GM12878 (cell line): ENCODE measurements at regions not wholly inside any gene's neighbourhood (a gene's known extent, or its start where the extent isn't known, plus 50 kb on each side); places are given as distances from the start of the nearest gene placed in this dataset.

Source experiments
- ATAC-seq: fragments of 200-7000 bp; cut with Tn5 transposase; 3 replicates; pipeline ENCODE4 v1.9.1; 2020; ENCODE audit warnings: mild to moderate bottlenecking, moderate library complexity
- BruUV-seq: library from RNA; stranded (reverse); fragments of 400-500 nt; replicated peaks from 2 replicates; lab custom pipeline; 2021; lab: Mats Ljungman, UMichigan
- CTCF ChIA-PET: fragments of 300-600 bp; sonication (Branson Sonifier 250); formaldehyde crosslinking; extraction: SDS; loops from one replicate; lab custom pipeline; 2021; ENCODE audit warnings: inconsistent platforms; lab: Yijun Ruan, JAX
- POLR2A ChIA-PET: fragments of 350-600 bp; formaldehyde crosslinking; extraction: SDS; loops from one replicate; lab custom pipeline; 2021; ENCODE audit warnings: inconsistent platforms; lab: Charles Lee
- RAD21 ChIA-PET: fragments of 300-600 bp; sonication (Branson Sonifier 250); formaldehyde crosslinking; loops from one replicate; lab custom pipeline; 2023; ENCODE audit warnings: antibody characterized with exemption; ENCODE audit not compliant: unreplicated experiment; lab: Charles Lee
- SMC1A ChIA-PET: fragments of 300-600 bp; sonication (Branson Sonifier 250); formaldehyde crosslinking; loops from one replicate; lab custom pipeline; 2023; ENCODE audit not compliant: unreplicated experiment, uncharacterized antibody; lab: Charles Lee
- DNase-seq: peaks from one replicate; pipeline ENCODE4 v3.0.0-alpha.2; 2011; ENCODE audit warnings: low read depth, low spot score
- FAIRE-seq: peaks from 3 replicates; lab custom pipeline; 2011; peaks lifted over from hg19 to GRCh38; lab: Jason Lieb, UNC
- H2AFZ ChIP-seq: 2 replicates; pipeline ENCODE4 v1.6.0; 2011; ENCODE audit warnings: low read depth, low read length, control low read depth; ENCODE audit not compliant: control insufficient read depth
- H3K27ac ChIP-seq: 2 replicates; pipeline ENCODE4 v1.5.1; 2011; ENCODE audit warnings: control low read depth; ENCODE audit not compliant: control insufficient read depth, insufficient read depth
- H3K27me3 ChIP-seq, 2 experiments: replicated peaks in 1 of 2; 2 replicates each; pipeline versions ENCODE4 v1.6.0 to v1.6.1; 2011; ENCODE audit warnings: low read length in 1 of 2; ENCODE audit not compliant: control insufficient read depth in 2 of 2, insufficient read depth in 2 of 2
- H3K36me3 ChIP-seq, 2 experiments: 2 replicates each; pipeline ENCODE4 v1.5.1; 2011; ENCODE audit warnings: low read length in 1 of 2; ENCODE audit not compliant: control insufficient read depth in 2 of 2, insufficient read depth in 2 of 2
- H3K4me1 ChIP-seq: 2 replicates; pipeline ENCODE4 v1.6.1; 2011; ENCODE audit warnings: mild to moderate bottlenecking, low read length, moderate library complexity, mixed read lengths; ENCODE audit not compliant: control insufficient read depth, insufficient read depth
- H3K4me2 ChIP-seq: 2 replicates; pipeline ENCODE4 v1.6.0; 2011; ENCODE audit warnings: control low read depth; ENCODE audit not compliant: control insufficient read depth, insufficient read depth
- H3K4me3 ChIP-seq: fragments of 200-600 bp; sonication (generic); 2 replicates; pipeline ENCODE4 v1.5.1; 2016
- H3K79me2 ChIP-seq: 2 replicates; pipeline ENCODE4 v1.6.0; 2011; ENCODE audit warnings: low read length; ENCODE audit not compliant: control insufficient read depth, insufficient read depth
- H3K9ac ChIP-seq: 2 replicates; pipeline ENCODE4 v1.8.0; 2011; ENCODE audit warnings: low read length, control low read depth, mixed read lengths; ENCODE audit not compliant: control insufficient read depth, insufficient read depth
- H3K9me3 ChIP-seq: replicated peaks from 3 replicates; pipeline ENCODE4 v1.5.1; 2011; ENCODE audit warnings: mild to moderate bottlenecking, low read length; ENCODE audit not compliant: control insufficient read depth, insufficient read depth
- H4K20me1 ChIP-seq: 2 replicates; pipeline ENCODE4 v1.6.0; 2011; ENCODE audit not compliant: control insufficient read depth, insufficient read depth
- EGR1 ChIP-seq, 2 experiments: IDR thresholded peaks; 1 replicate in 1 of 2; 2 replicates in 1 of 2; pipeline ENCODE4 v1.6.1; 2011 to 2012; ENCODE audit warnings: low read depth in 2 of 2, low read length in 2 of 2, borderline replicate concordance in 1 of 2, mild to moderate bottlenecking in 1 of 2, moderate library complexity in 1 of 2
- HDAC6 ChIP-seq: fragments of 200-600 bp; sonication (generic); IDR thresholded peaks from one replicate; pipeline ENCODE4 v1.8.0; 2017; ENCODE audit warnings: antibody characterized with exemption; ENCODE audit not compliant: unreplicated experiment
- NFXL1 ChIP-seq: fragments of 450-650 bp; IDR thresholded peaks from 2 replicates; pipeline ENCODE4 v1.6.1; 2017; ENCODE audit warnings: antibody characterized with exemption, mild to moderate bottlenecking, borderline replicate concordance
- NR2C2 ChIP-seq: IDR thresholded peaks from 2 replicates; pipeline ENCODE4 v1.6.1; 2011; ENCODE audit warnings: borderline replicate concordance, low read depth; ENCODE audit not compliant: control insufficient read depth, insufficient read length
- PAX8 ChIP-seq: fragments of 450-650 bp; IDR thresholded peaks from 2 replicates; pipeline ENCODE4 v1.6.1; 2017; ENCODE audit warnings: mild to moderate bottlenecking, moderate library complexity
- POLR2AphosphoS2 ChIP-seq: IDR thresholded peaks from 2 replicates; pipeline ENCODE4 v1.6.1; 2011; ENCODE audit warnings: low read depth, mild to moderate bottlenecking, low read length, improper control_type of control experiment, moderate library complexity
- STAT1 ChIP-seq: fragments of 450-650 bp; conservative IDR thresholded peaks from 2 replicates; pipeline ENCODE4 v1.6.1; 2014; ENCODE audit warnings: antibody characterized with exemption, mild to moderate bottlenecking
- TAF1 ChIP-seq: IDR thresholded peaks from 2 replicates; pipeline ENCODE4 v1.6.1; 2011; ENCODE audit warnings: mild to moderate bottlenecking, low read depth, low read length, borderline replicate concordance
- ZNF384 ChIP-seq: IDR thresholded peaks from 2 replicates; pipeline ENCODE4 v1.6.1; 2012; ENCODE audit warnings: low read depth, mild to moderate bottlenecking, low read length, improper control_type of control experiment, borderline replicate concordance
- WGBS: methylation state at CpG from one replicate; pipeline ENCODE4 v1.1.6; 2016; ENCODE audit warnings: low lambda C conversion rate; ENCODE audit not compliant: insufficient replicate concordance, insufficient coverage; ENCODE audit errors: missing lambda C conversion rate; 5-methylcytosine and 5-hydroxymethylcytosine counted together
- in situ Hi-C: fragments of 300-500 bp; cut with MboI; formaldehyde crosslinking; loops from 9 replicates; pipeline ENCODE4 v1.14.3; 2018; ENCODE audit warnings: mixed read lengths
- intact Hi-C: fragments of 100-400 bp; cut with micrococcal nuclease; formaldehyde crosslinking; loops from one replicate; pipeline ENCODE4 v1.14.2; 2022; ENCODE audit not compliant: unreplicated experiment
- TF ChIP-seq, protein P1 (sequence below): fragments of 450-650 bp; IDR thresholded peaks from 2 replicates; pipeline ENCODE4 v1.6.1; 2016; ENCODE audit warnings: mild to moderate bottlenecking
- TF ChIP-seq, protein P2 (sequence below): IDR thresholded peaks from 2 replicates; pipeline ENCODE4 v1.6.1; 2012; ENCODE audit warnings: low read depth, low read length, improper control_type of control experiment

DNA sequence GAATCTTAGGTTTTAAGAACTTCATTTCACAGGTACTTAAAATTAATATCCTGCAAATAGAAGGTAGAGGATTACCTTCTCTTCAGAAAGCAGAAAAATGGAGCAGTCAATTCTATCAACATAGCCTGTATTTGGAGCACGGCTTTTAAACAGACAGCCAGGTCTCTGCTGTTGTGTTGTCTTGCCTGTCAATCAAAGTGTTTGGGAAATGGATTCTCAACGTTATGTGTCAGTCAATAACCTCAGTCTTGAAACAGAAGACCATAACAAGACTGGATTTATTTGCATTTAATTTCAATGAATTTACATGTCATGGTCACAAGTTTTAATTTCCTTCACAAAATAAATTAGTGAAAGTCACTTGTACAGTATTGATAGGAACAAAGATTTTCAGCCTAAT lies 51.9 kb upstream of the KRR1 start:
- Histone ChIP-seq H4K20me1 (no peaks in the 10 kb centered on the region), H3K9ac (no peak overlapping the region), H3K9me3 (no peaks in the 10 kb centered on the region), H2AFZ (no peak overlapping the region), H3K4me2 (no peak overlapping the region), H3K79me2 (no peaks in the 10 kb centered on the region)
- in situ Hi-C loops: no loop called here
- WGBS: 42% methylated on average over 2 of the region's 2 CpGs
- no peak for DNase-seq
- ChIA-PET POLR2A (no interaction called here), RAD21 (interaction anchor here (1.8 kb wide), 1 partner anchor 78 kb away, joined by 5 read pairs; no protein-coding TSS in a partner anchor)
- FAIRE-seq: no peak
- TF ChIP-seq HDAC6: no peak
- no peak for TF ChIP-seq STAT1
- no peak for TF ChIP-seq ZNF384
- TF ChIP-seq PAX8: no peak
- TF ChIP-seq, protein P1, sequence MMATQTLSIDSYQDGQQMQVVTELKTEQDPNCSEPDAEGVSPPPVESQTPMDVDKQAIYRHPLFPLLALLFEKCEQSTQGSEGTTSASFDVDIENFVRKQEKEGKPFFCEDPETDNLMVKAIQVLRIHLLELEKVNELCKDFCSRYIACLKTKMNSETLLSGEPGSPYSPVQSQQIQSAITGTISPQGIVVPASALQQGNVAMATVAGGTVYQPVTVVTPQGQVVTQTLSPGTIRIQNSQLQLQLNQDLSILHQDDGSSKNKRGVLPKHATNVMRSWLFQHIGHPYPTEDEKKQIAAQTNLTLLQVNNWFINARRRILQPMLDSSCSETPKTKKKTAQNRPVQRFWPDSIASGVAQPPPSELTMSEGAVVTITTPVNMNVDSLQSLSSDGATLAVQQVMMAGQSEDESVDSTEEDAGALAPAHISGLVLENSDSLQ: peak; percentile 49
- TF ChIP-seq, all 136 proteins: peak for 1
- H3K36me3 ChIP-seq: no peaks in the 10 kb centered on the region
- intact Hi-C loops: no loop called here
- ChIA-PET CTCF (no interaction called here), SMC1A (interaction anchor here (4.0 kb wide), 1 partner anchor 471 kb away, joined by 94 read pairs; the partner anchor contains the start of gene PHLDA1)
- no TSS peak for BruUV-seq
- no peaks in the 10 kb centered on the region for H3K4me1 ChIP-seq
- no peak overlapping the region for H3K4me3 ChIP-seq
- no peak for ATAC-seq
- no peak overlapping the region for H3K27ac ChIP-seq
- H3K27me3 ChIP-seq: no peaks in the 10 kb centered on the region

DNA sequence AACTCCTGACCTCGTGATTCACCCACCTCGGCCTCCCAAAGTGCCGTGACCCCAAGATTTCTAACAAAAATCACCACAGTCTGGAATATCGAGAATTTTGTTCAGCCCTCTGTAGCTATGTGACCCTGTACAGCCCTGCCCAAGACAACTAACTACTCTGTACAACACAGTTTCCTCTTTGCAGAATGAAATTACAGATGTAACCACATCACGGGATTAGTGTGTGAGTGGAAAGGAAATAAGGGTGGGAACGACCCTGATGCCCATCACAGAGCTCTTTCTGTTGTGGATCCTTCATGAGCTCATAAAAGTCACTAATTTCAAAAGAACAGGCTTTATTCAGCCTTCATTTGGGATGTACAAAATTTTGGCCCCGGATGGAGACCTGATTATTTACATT lies 50.5 kb upstream of the KRR1 start:
- H4K20me1 ChIP-seq: no peaks in the 10 kb centered on the region
- H3K27me3 ChIP-seq: no peaks in the 10 kb centered on the region
- POLR2A ChIA-PET: interaction anchor here (0.9 kb wide), 1 partner anchor 8 kb away, joined by 3 read pairs; no protein-coding TSS in a partner anchor
- CTCF ChIA-PET: interaction anchor here (0.6 to 1.6 kb wide), 8 partner anchors 10 to 895 kb away, joined by 3 to 17 read pairs (median 4); partner anchors contain the start of genes CAPS2 and PHLDA1
- H3K36me3 ChIP-seq: no peaks in the 10 kb centered on the region
- no peak overlapping the region for H3K9ac ChIP-seq
- H3K27ac ChIP-seq: no peak overlapping the region
- 2% methylated on average over 7 of the region's 7 CpGs for WGBS
- no TSS peak for BruUV-seq
- DNase-seq: no peak
- H3K4me1 ChIP-seq: no peaks in the 10 kb centered on the region
- no peak overlapping the region for H2AFZ ChIP-seq
- in situ Hi-C loops: no loop called here
- SMC1A ChIA-PET: interaction anchor here (0.7 to 4.0 kb wide), 8 partner anchors 9 to 472 kb away, joined by 3 to 94 read pairs (median 4); partner anchors contain the start of gene PHLDA1
- intact Hi-C loops: no loop called here
- H3K4me3 ChIP-seq: no peak overlapping the region
- no peak for FAIRE-seq
- no peak for ATAC-seq
- H3K4me2 ChIP-seq: no peak overlapping the region
- no peaks in the 10 kb centered on the region for H3K79me2 ChIP-seq
- RAD21 ChIA-PET: interaction anchor here (0.6 to 6.4 kb wide), 9 partner anchors 16 to 1025 kb away, joined by 3 to 89 read pairs (median 3); partner anchors contain the start of gene PHLDA1
- no peaks in the 10 kb centered on the region for H3K9me3 ChIP-seq
- TF ChIP-seq EGR1 (IDR thresholded peaks at IDR 0.05; ENCODE audit: borderline replicate concordance in 1 of 2, low read depth in 2 of 2, low read length in 2 of 2): no peak
- TF ChIP-seq TAF1: no peak
- no peak for TF ChIP-seq NFXL1
- TF ChIP-seq, protein P2, sequence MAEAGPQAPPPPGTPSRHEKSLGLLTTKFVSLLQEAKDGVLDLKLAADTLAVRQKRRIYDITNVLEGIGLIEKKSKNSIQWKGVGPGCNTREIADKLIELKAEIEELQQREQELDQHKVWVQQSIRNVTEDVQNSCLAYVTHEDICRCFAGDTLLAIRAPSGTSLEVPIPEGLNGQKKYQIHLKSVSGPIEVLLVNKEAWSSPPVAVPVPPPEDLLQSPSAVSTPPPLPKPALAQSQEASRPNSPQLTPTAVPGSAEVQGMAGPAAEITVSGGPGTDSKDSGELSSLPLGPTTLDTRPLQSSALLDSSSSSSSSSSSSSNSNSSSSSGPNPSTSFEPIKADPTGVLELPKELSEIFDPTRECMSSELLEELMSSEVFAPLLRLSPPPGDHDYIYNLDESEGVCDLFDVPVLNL: no peak
- TF ChIP-seq, protein P1: no peak
- TF ChIP-seq NR2C2: no peak
- no peak for TF ChIP-seq POLR2AphosphoS2
